H54 (cell line): ENCODE measurements at regions not wholly inside any gene's neighbourhood (a gene's known extent, or its start where the extent isn't known, plus 50 kb on each side); places are given as distances from the start of the nearest gene placed in this dataset.

Experiments used
- DNase-seq: peaks from one replicate; pipeline ENCODE4 v3.0.0; 2011; ENCODE audit warnings: low spot score, mixed read lengths; ENCODE audit not compliant: insufficient read length
- FAIRE-seq: peaks from 3 replicates; lab custom pipeline; 2011; peaks lifted over from hg19 to GRCh38; lab: Jason Lieb, UNC
- POLR2A ChIP-seq: IDR thresholded peaks from 2 replicates; pipeline ENCODE4 v1.6.1; 2011; ENCODE audit warnings: low read depth, mild to moderate bottlenecking, low read length

GRCh38 chr10:71128311-71128980 lies 83.9 kb upstream of the UNC5B start:
- no peak for TF ChIP-seq POLR2A
- FAIRE-seq (no peak), DNase-seq (no peak)

DNA sequence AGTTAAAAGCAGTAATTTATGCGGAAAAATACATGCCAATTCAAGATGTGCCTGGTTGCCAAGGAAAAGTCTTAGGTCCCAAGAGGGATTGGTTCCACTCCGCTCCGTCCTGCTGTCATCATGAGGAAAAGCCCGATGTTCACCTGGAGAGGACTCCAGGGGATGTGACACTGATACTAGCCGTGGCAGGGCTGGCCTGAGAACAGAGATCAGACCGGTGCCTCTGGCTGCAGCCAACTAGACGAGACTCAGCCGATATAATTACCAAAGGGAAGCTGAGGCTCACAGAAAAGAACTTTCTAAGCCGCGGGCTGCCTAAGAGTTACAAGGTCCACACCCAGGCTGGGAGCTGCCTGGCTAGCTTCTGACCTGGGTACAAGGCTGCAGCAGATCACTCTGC lies 81.3 kb upstream of the UNC5B start:
- no peak for TF ChIP-seq POLR2A
- DNase-seq (no peak), FAIRE-seq (no peak)

GRCh38 chr10:71131508-71132088 lies 80.8 kb upstream of the UNC5B start:
- DNase-seq (no peak), FAIRE-seq (no peak)
- no peak for TF ChIP-seq POLR2A

DNA sequence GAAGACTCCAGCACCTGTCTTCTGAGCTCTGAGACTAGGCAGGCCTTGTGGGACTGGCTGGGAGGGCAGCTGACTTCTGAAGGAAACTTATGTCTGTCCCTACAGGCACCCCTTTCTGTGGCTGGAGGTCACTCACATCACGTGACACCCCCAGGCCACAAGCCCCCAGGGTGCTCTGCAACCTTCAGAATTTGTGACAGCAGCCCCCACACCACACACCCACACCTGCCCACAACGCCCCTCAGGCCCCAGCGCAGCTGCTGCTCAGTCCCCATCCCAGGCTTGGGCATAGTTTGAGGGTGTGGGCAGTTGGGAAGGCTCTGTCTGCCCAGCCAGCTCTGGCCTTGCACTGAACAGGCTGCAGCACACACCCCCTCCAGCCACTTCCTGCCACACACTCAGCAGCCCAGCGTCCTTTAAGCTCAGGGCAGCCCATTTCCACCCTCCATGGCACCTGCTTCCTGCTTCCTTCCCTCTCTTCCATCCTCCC lies 80.0 kb upstream of the UNC5B start:
- DNase-seq (no peak), FAIRE-seq (no peak)
- TF ChIP-seq POLR2A = no peak

GRCh38 chr10:71133710-71134686 lies 78.4 kb upstream of the UNC5B start:
- FAIRE-seq (no peak), DNase-seq (no peak)
- TF ChIP-seq POLR2A = no peak

GRCh38 chr10:71134732-71135211 lies 77.6 kb upstream of the UNC5B start:
- no peak for FAIRE-seq
- TF ChIP-seq POLR2A = no peak
- DNase-seq = no peak

DNA sequence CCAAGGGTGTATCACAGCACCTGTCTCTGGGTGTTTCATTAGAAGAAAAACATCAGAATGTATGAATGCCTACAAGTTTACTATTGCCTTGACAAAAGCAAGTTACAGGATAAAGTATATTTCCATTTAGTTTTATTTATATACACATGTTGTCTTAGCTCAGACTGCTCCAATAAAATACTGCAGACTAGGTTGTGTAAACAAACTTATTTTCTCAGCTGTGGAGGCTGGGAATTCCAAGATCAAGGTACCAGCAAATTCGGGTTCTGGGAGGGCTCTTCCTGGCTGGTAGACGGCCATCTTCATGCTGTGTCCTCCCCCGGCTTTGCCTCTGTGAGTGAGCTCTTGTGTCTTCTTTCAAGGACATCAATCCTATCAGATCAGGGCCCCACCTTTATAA lies 77.1 kb upstream of the UNC5B start:
- TF ChIP-seq POLR2A = no peak
- DNase-seq = no peak
- FAIRE-seq = no peak

GRCh38 chr10:71136036-71136721 lies 76.2 kb upstream of the UNC5B start:
- no peak for DNase-seq
- no peak for TF ChIP-seq POLR2A
- no peak for FAIRE-seq

- no peak for DNase-seq
- no peak for FAIRE-seq
- no peak for TF ChIP-seq POLR2A
Measured at GRCh38 chr10:71137701-71138100, 74.7 kb upstream of the UNC5B start.

- no peak for TF ChIP-seq POLR2A
- no peak for DNase-seq
- FAIRE-seq = no peak
Measured at GRCh38 chr10:71138166-71138830, 74.1 kb upstream of the UNC5B start.

GRCh38 chr10:71141528-71141927 lies 70.8 kb upstream of the UNC5B start:
- DNase-seq = no peak
- no peak for FAIRE-seq
- no peak for TF ChIP-seq POLR2A

- no peak for FAIRE-seq
- DNase-seq = no peak
- no peak for TF ChIP-seq POLR2A
Measured at GRCh38 chr10:71143170-71143569, 69.2 kb upstream of the UNC5B start.

- DNase-seq (no peak), FAIRE-seq (no peak)
- no peak for TF ChIP-seq POLR2A
Measured at GRCh38 chr10:71143610-71144009, 68.8 kb upstream of the UNC5B start.
